HG02798 (cell line): ENCODE measurements at regions not wholly inside any gene's neighbourhood (a gene's known extent, or its start where the extent isn't known, plus 50 kb on each side); places are given as distances from the start of the nearest gene placed in this dataset.

Experiments
- ATAC-seq: cut with Tn5 transposase; IDR thresholded peaks from one replicate; pipeline ENCODE4 v1.9.1; 2021; ENCODE audit warnings: mild to moderate bottlenecking; ENCODE audit not compliant: unreplicated experiment, poor library complexity

- ATAC-seq, result no peak
Measured at GRCh38 chr20:22446613-22447446, 137.5 kb downstream of the FOXA2 start.

GRCh38 chr20:22442318-22442717, 142.1 kb downstream of the FOXA2 start:
- no peak for ATAC-seq

- ATAC-seq, result no peak
Measured at GRCh38 chr20:22438926-22439325, 145.4 kb downstream of the FOXA2 start.

- no peak for ATAC-seq
Measured at GRCh38 chr20:22438346-22438745, 146.0 kb downstream of the FOXA2 start.

- ATAC-seq, result no peak
Measured at GRCh38 chr20:22437354-22437753, 147.0 kb downstream of the FOXA2 start.

- no peak for ATAC-seq
Measured at GRCh38 chr20:22431419-22431818, 153.0 kb downstream of the FOXA2 start.

- no peak for ATAC-seq
Measured at GRCh38 chr20:22430746-22431168, 153.6 kb downstream of the FOXA2 start.

GRCh38 chr20:22430154-22430745, 154.1 kb downstream of the FOXA2 start:
- ATAC-seq, result no peak

- no peak for ATAC-seq
Measured at GRCh38 chr20:22429175-22430153, 154.9 kb downstream of the FOXA2 start.

- ATAC-seq, result no peak
Measured at GRCh38 chr20:22428051-22428450, 156.3 kb downstream of the FOXA2 start.

- no peak for ATAC-seq
Measured at GRCh38 chr20:22426772-22427171, 157.6 kb downstream of the FOXA2 start.

GRCh38 chr20:22425344-22426295, 158.8 kb downstream of the FOXA2 start:
- ATAC-seq, result no peak

- ATAC-seq, result no peak
Measured at GRCh38 chr20:22423190-22423832, 161.1 kb downstream of the FOXA2 start.

- no peak for ATAC-seq
Measured at GRCh38 chr20:22420116-22420598, 164.2 kb downstream of the FOXA2 start.

- ATAC-seq, result no peak
Measured at GRCh38 chr20:22418738-22419137, 165.6 kb downstream of the FOXA2 start.

- no peak for ATAC-seq
Measured at GRCh38 chr20:22414305-22414742, 170.0 kb downstream of the FOXA2 start.

- no peak for ATAC-seq
Measured at GRCh38 chr20:22412977-22413868, 171.1 kb downstream of the FOXA2 start.
